Vagina (tissue), 2 donors: ENCODE measurements at regions not wholly inside any gene's neighbourhood (a gene's known extent, or its start where the extent isn't known, plus 50 kb on each side); places are given as distances from the start of the nearest gene placed in this dataset.
A peak's percentile ranks its signal among the peaks of the same experiment; 100 is the strongest.

Experiments
- DNase-seq, 2 donors: peaks; one replicate each; pipeline ENCODE4 v3.0.0-alpha.2; 2017; ENCODE audit errors: extremely low spot score in 2 of 2
- H3K27ac ChIP-seq: fragments of 200-600 bp; sonication (generic); one replicate; pipeline ENCODE4 v1.5.1; 2019
- H3K27me3 ChIP-seq: fragments of 200-600 bp; sonication (generic); one replicate; pipeline ENCODE4 v1.5.1; 2019
- H3K36me3 ChIP-seq, 2 donors: fragments of 200-600 bp; sonication (generic); one replicate each; pipeline ENCODE4 v1.5.1; 2017 to 2019
- H3K4me1 ChIP-seq: fragments of 200-600 bp; sonication (generic); one replicate; pipeline ENCODE4 v1.5.1; 2019
- H3K4me3 ChIP-seq, 2 donors: fragments of 200-600 bp; sonication (generic); 1 replicate in 1 of 2; 2 replicates in 1 of 2; pipeline ENCODE4 v1.5.1; 2016 to 2019
- H3K9me3 ChIP-seq: fragments of 200-600 bp; sonication (generic); one replicate; pipeline ENCODE4 v1.5.1; 2019
- CTCF ChIP-seq, 3 experiments: fragments of 450-650 bp in 2 of 3; fragments of 200-600 bp in 1 of 3; sonication (generic) in 1 of 3; IDR thresholded peaks; one replicate each; pipeline ENCODE4 v1.5.1; 2017 to 2019; ENCODE audit warnings: antibody characterized with exemption in 3 of 3, mild to moderate bottlenecking in 2 of 3, moderate library complexity in 2 of 3
- POLR2A ChIP-seq, 2 donors: fragments of 450-650 bp; IDR thresholded peaks; one replicate each; pipeline ENCODE4 v1.6.1; 2017; ENCODE audit warnings: antibody characterized with exemption in 2 of 2, mild to moderate bottlenecking in 2 of 2, moderate library complexity in 2 of 2
- POLR2AphosphoS5 ChIP-seq, 2 donors: sonication (generic); formaldehyde crosslinking; IDR thresholded peaks; one replicate each; pipeline ENCODE4 v1.9.0; 2017; ENCODE audit warnings: antibody characterized with exemption in 2 of 2, mild to moderate bottlenecking in 2 of 2, low read depth in 1 of 2; ENCODE audit not compliant: insufficient read depth in 1 of 2
- intact Hi-C: fragments of 100-400 bp; cut with DNase I; formaldehyde crosslinking; loops from one replicate; pipeline ENCODE4 v1.15.1; 2023

DNA sequence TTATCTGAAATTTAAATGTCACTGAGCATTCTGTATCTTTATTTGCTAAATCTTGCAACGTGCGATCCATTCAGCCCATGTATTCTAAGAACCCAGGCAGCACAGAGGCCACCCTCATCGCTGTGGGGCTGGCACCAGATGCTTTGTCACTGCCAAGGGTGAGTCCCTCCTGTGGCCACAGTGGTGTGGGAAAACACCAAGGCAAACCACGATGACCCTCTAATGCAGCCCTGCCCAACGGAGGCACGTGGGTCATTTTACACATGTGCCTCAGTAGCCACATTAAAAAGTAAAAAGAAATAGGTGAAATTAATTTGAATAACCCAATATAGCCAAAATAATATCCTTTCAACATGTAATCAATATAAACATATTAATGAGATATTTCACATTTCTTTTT lies 221.7 kb downstream of the UNC5CL start:
- DNase-seq = no peak
- H3K4me3 ChIP-seq = no peak overlapping the region
- intact Hi-C loops = no loop called here

DNA sequence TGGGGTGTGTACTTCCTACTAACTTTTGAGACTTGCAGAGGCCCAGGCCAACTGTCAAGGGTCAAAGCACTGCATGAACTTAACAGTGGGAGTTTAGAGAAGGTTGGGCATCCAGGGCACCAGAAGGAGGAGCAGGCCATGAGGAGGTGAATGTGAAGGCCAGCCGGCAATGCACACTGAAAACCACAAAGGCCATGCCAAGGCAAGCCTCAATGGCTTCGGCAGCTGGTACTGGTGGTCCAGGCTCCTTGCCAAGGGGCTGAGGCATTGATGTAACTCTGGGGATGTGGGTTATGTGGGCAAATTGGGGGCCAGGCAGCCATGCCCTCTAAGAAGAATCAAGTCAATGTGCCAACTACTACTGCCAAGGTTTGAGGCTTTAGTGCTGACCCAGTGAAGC lies 222.4 kb downstream of the UNC5CL start:
- no peaks in the 10 kb centered on the region for H3K27me3 ChIP-seq
- TF ChIP-seq POLR2AphosphoS5 (IDR thresholded peaks at IDR 0.05; ENCODE audit: insufficient read depth in 1 of 2, low read depth in 1 of 2) (no peak), CTCF (IDR thresholded peaks at IDR 0.05) (no peak), POLR2A (IDR thresholded peaks at IDR 0.05) (no peak)
- intact Hi-C loops = no loop called here

More for the DNA sequence above, 221.7 kb downstream of the UNC5CL start:
- Histone ChIP-seq H3K9me3 (no peaks in the 10 kb centered on the region), H3K27me3 (no peaks in the 10 kb centered on the region), H3K4me1 (no peaks in the 10 kb centered on the region), H3K36me3 (no peaks in the 10 kb centered on the region), H3K27ac (no peak overlapping the region)
- TF ChIP-seq POLR2AphosphoS5 (IDR thresholded peaks at IDR 0.05; ENCODE audit: insufficient read depth in 1 of 2, low read depth in 1 of 2) = no peak
- TF ChIP-seq CTCF (IDR thresholded peaks at IDR 0.05) = no peak
- TF ChIP-seq POLR2A (IDR thresholded peaks at IDR 0.05) = no peak

GRCh38 chr6:40815731-40816130 lies 223.3 kb downstream of the UNC5CL start:
- TF ChIP-seq POLR2AphosphoS5 (IDR thresholded peaks at IDR 0.05; ENCODE audit: insufficient read depth in 1 of 2, low read depth in 1 of 2) (no peak), CTCF (IDR thresholded peaks at IDR 0.05) (no peak), POLR2A (IDR thresholded peaks at IDR 0.05) (no peak)
- no peaks in the 10 kb centered on the region for H3K27me3 ChIP-seq
- intact Hi-C loops = loop anchor here (2.0 kb wide), 1 partner anchor 25 kb away; no protein-coding TSS in a partner anchor
- H3K36me3 ChIP-seq = no peaks in the 10 kb centered on the region
- peak in 1 of 2 donors; percentile 61 for DNase-seq
- H3K9me3 ChIP-seq = no peaks in the 10 kb centered on the region
- no peaks in the 10 kb centered on the region for H3K4me1 ChIP-seq
- H3K4me3 ChIP-seq = no peak overlapping the region
- H3K27ac ChIP-seq = no peak overlapping the region

More for the DNA sequence above, 222.4 kb downstream of the UNC5CL start:
- no peak overlapping the region for H3K27ac ChIP-seq
- no peaks in the 10 kb centered on the region for H3K36me3 ChIP-seq
- H3K4me1 ChIP-seq = no peaks in the 10 kb centered on the region
- H3K4me3 ChIP-seq = no peak overlapping the region
- DNase-seq = no peak
- no peaks in the 10 kb centered on the region for H3K9me3 ChIP-seq

DNA sequence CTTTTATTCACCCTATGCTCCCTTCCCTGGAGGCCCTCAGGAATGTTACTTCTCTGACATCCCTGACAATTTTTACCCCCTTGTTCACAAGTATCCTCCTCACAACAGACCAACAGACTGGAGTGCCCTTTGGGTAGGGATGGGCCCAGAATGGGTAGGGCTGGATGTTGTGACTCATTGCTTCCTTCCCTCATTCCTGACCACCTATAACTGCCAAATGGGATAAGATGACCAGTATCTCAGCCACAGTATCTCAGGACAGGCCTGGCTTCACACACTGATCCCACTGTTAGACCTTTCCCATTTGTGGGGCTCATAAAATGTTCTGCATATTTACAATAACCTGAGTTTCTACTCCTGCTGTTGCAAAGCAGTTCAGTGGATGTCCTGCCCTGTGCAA lies 223.0 kb upstream of the LRFN2 start:
- Histone ChIP-seq H3K4me1 (no peaks in the 10 kb centered on the region), H3K27me3 (no peaks in the 10 kb centered on the region), H3K36me3 (no peaks in the 10 kb centered on the region), H3K27ac (no peak overlapping the region), H3K4me3 (no peak overlapping the region), H3K9me3 (no peaks in the 10 kb centered on the region)
- no peak for TF ChIP-seq POLR2A (IDR thresholded peaks at IDR 0.05)
- no peak for DNase-seq
- intact Hi-C loops = no loop called here

GRCh38 chr6:40809627-40810026 lies 222.5 kb upstream of the LRFN2 start:
- Histone ChIP-seq H3K4me1 (no peaks in the 10 kb centered on the region), H3K27me3 (no peaks in the 10 kb centered on the region), H3K4me3 (no peak overlapping the region), H3K36me3 (no peaks in the 10 kb centered on the region), H3K27ac (no peak overlapping the region), H3K9me3 (no peaks in the 10 kb centered on the region)
- TF ChIP-seq POLR2A (IDR thresholded peaks at IDR 0.05) (no peak), CTCF (IDR thresholded peaks at IDR 0.05) (no peak), POLR2AphosphoS5 (IDR thresholded peaks at IDR 0.05; ENCODE audit: insufficient read depth in 1 of 2, low read depth in 1 of 2) (no peak)
- intact Hi-C loops = no loop called here
- DNase-seq = no peak

DNA sequence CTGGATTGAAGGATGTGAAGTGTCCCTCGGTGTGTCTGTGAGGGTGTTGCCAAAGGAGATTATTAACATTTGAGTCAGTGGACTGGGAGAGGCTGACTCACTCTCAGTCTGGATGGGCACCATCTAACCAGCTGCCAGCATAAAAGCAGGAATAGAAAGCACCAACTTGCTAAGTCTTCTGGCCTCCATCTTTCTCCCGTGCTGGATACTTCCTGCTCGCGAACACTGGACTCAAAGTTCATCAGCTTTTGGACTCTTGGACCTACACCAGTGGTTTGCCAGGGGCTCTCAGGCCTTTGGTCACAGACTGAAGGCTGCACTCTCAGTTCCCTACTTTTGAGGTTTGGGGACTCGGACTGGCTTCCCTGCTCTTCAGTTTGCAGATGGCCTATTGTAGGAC lies 220.3 kb upstream of the LRFN2 start:
- no peak for DNase-seq
- no peak overlapping the region for H3K27ac ChIP-seq

More for the DNA sequence above, 220.3 kb upstream of the LRFN2 start:
- Histone ChIP-seq H3K36me3 (no peaks in the 10 kb centered on the region), H3K4me3 (no peak overlapping the region), H3K27me3 (no peaks in the 10 kb centered on the region), H3K9me3 (no peaks in the 10 kb centered on the region), H3K4me1 (no peaks in the 10 kb centered on the region)
- TF ChIP-seq POLR2AphosphoS5 (IDR thresholded peaks at IDR 0.05; ENCODE audit: insufficient read depth in 1 of 2, low read depth in 1 of 2) (no peak), POLR2A (IDR thresholded peaks at IDR 0.05) (no peak), CTCF (IDR thresholded peaks at IDR 0.05) (no peak)
- intact Hi-C loops = no loop called here
